GM19468 (cell line): ENCODE measurements at regions not wholly inside any gene's neighbourhood (a gene's known extent, or its start where the extent isn't known, plus 50 kb on each side); places are given as distances from the start of the nearest gene placed in this dataset.
"Not testable (repeated sequence)": the region's sequence is repeated elsewhere in the genome, so short reads cannot be mapped to it uniquely, and the experiment has no call there.

Source experiments
- ATAC-seq: cut with Tn5 transposase; IDR thresholded peaks from one replicate; pipeline ENCODE4 v1.9.1; 2021; ENCODE audit warnings: mild to moderate bottlenecking, moderate library complexity, moderate number of reproducible peaks; ENCODE audit not compliant: unreplicated experiment; ENCODE audit errors: extremely low read depth

- no peak for ATAC-seq
Observed at GRCh38 chr2:35281702-35282101, 1073.9 kb upstream of the CRIM1 start.

- ATAC-seq = no peak
Observed at GRCh38 chr2:35255826-35256225, 1099.8 kb upstream of the CRIM1 start.

GRCh38 chr2:35251156-35251555, 1104.4 kb upstream of the CRIM1 start:
- ATAC-seq = no peak

GRCh38 chr2:35246702-35247101, 1108.9 kb upstream of the CRIM1 start:
- ATAC-seq = no peak

GRCh38 chr2:35228584-35228983, 1127.0 kb upstream of the CRIM1 start:
- ATAC-seq = no peak

- no peak for ATAC-seq
Observed at GRCh38 chr2:35220461-35220860, 1135.1 kb upstream of the CRIM1 start.

GRCh38 chr2:35204881-35205280, 1150.7 kb upstream of the CRIM1 start:
- no peak for ATAC-seq

- ATAC-seq = no peak
Observed at GRCh38 chr2:35204323-35204722, 1151.3 kb upstream of the CRIM1 start.

- no peak for ATAC-seq
Observed at GRCh38 chr2:35199298-35199697, 1156.3 kb upstream of the CRIM1 start.

GRCh38 chr2:35185861-35186412, 1169.6 kb upstream of the CRIM1 start:
- ATAC-seq = no peak

- ATAC-seq = no peak
Observed at GRCh38 chr2:35184471-35184870, 1171.1 kb upstream of the CRIM1 start.

GRCh38 chr2:35176726-35177125, 1178.9 kb upstream of the CRIM1 start:
- ATAC-seq = not testable (repeated sequence)

GRCh38 chr2:35174845-35175244, 1180.7 kb upstream of the CRIM1 start:
- ATAC-seq = no peak

- ATAC-seq = no peak
Observed at GRCh38 chr2:35172687-35173086, 1182.9 kb upstream of the CRIM1 start.

GRCh38 chr2:35168351-35168750, 1187.2 kb upstream of the CRIM1 start:
- ATAC-seq = no peak

- no peak for ATAC-seq
Observed at GRCh38 chr2:35163948-35164347, 1191.6 kb upstream of the CRIM1 start.

- ATAC-seq = no peak
Observed at GRCh38 chr2:35160871-35161270, 1194.7 kb upstream of the CRIM1 start.

- ATAC-seq = no peak
Observed at GRCh38 chr2:35125871-35126270, 1229.7 kb upstream of the CRIM1 start.

GRCh38 chr2:35125278-35125677, 1230.3 kb upstream of the CRIM1 start:
- no peak for ATAC-seq

- ATAC-seq = no peak
Observed at GRCh38 chr2:35116151-35116550, 1239.4 kb upstream of the CRIM1 start.

- no peak for ATAC-seq
Observed at GRCh38 chr2:35114765-35115164, 1240.8 kb upstream of the CRIM1 start.

GRCh38 chr2:35112367-35112766, 1243.2 kb upstream of the CRIM1 start:
- not testable (repeated sequence) for ATAC-seq

- no peak for ATAC-seq
Observed at GRCh38 chr2:35104309-35104708, 1251.3 kb upstream of the CRIM1 start.
